ENCODE measurements at regions not wholly inside any gene's neighbourhood (a gene's known extent, or its start where the extent isn't known, plus 50 kb on each side); places are given as distances from the start of the nearest gene placed in this dataset.

DNA sequence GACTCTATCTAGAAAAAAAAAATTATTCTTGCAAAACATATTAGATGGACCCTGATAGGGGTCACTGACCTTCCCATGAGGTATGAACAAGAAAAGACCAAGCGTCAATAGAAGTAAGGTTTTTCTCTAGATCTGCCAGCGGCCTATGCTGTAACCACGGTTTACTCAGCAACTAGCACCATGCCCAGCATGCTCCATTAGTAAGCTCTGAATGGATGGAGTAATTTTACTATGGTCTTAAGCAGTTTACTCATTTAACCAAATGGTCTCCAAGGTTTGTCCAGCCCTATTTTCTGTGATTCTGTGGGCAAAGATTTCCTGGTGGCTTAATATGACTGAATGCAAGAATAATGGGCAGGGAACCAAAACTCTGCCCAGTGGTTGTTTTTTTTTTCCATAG, 113.9 kb downstream of the ADSS2 start:
- TF ChIP-seq, protein P1, sequence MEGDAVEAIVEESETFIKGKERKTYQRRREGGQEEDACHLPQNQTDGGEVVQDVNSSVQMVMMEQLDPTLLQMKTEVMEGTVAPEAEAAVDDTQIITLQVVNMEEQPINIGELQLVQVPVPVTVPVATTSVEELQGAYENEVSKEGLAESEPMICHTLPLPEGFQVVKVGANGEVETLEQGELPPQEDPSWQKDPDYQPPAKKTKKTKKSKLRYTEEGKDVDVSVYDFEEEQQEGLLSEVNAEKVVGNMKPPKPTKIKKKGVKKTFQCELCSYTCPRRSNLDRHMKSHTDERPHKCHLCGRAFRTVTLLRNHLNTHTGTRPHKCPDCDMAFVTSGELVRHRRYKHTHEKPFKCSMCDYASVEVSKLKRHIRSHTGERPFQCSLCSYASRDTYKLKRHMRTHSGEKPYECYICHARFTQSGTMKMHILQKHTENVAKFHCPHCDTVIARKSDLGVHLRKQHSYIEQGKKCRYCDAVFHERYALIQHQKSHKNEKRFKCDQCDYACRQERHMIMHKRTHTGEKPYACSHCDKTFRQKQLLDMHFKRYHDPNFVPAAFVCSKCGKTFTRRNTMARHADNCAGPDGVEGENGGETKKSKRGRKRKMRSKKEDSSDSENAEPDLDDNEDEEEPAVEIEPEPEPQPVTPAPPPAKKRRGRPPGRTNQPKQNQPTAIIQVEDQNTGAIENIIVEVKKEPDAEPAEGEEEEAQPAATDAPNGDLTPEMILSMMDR (IDR thresholded peaks at IDR 0.05): no peak
- no peak for TF ChIP-seq POLR2AphosphoS5 (IDR thresholded peaks at IDR 0.05; ENCODE audit: low read depth, low read length)

Measured in Panc1 (cell line).